NCI-H2196 treated with DMSO at 0.1 percent for 48 hours (cell line): ENCODE measurements at regions not wholly inside any gene's neighbourhood (a gene's known extent, or its start where the extent isn't known, plus 50 kb on each side); places are given as distances from the start of the nearest gene placed in this dataset.
"Not testable (repeated sequence)": the region's sequence is repeated elsewhere in the genome, so short reads cannot be mapped to it uniquely, and the experiment has no call there.

ENCODE experiments used
- DNase-seq: peaks from one replicate; lab custom pipeline; 2025; ENCODE audit not compliant: unreplicated experiment; lab: John Stamatoyannopoulos, UW

- no peak for DNase-seq
Measured at GRCh38 chr9:22170556-22170955, 161.5 kb upstream of the CDKN2B start.

- DNase-seq: no peak
Measured at GRCh38 chr9:22170990-22171670, 162.0 kb upstream of the CDKN2B start.

- DNase-seq: no peak
Measured at GRCh38 chr9:22171691-22172090, 162.6 kb upstream of the CDKN2B start.

- no peak for DNase-seq
Measured at GRCh38 chr9:22173908-22174307, 164.8 kb upstream of the CDKN2B start.

GRCh38 chr9:22175972-22176545, 167.0 kb upstream of the CDKN2B start:
- DNase-seq: no peak

- DNase-seq: not testable (repeated sequence)
Measured at GRCh38 chr9:22181021-22181420, 171.9 kb upstream of the CDKN2B start.

GRCh38 chr9:22189471-22189870, 180.4 kb upstream of the CDKN2B start:
- DNase-seq: no peak

GRCh38 chr9:22197000-22197399, 187.9 kb upstream of the CDKN2B start:
- DNase-seq: not testable (repeated sequence)

- no peak for DNase-seq
Measured at GRCh38 chr9:22198681-22199080, 189.6 kb upstream of the CDKN2B start.

GRCh38 chr9:22201256-22201655, 192.2 kb upstream of the CDKN2B start:
- DNase-seq: no peak

- DNase-seq: no peak
Measured at GRCh38 chr9:22203371-22204138, 194.4 kb upstream of the CDKN2B start.

- no peak for DNase-seq
Measured at GRCh38 chr9:22204240-22204639, 195.1 kb upstream of the CDKN2B start.

GRCh38 chr9:22206833-22207232, 197.7 kb upstream of the CDKN2B start:
- DNase-seq: no peak

- no peak for DNase-seq
Measured at GRCh38 chr9:22208846-22209585, 199.9 kb upstream of the CDKN2B start.

GRCh38 chr9:22210262-22210661, 201.2 kb upstream of the CDKN2B start:
- no peak for DNase-seq

GRCh38 chr9:22210936-22211335, 201.8 kb upstream of the CDKN2B start:
- no peak for DNase-seq

- no peak for DNase-seq
Measured at GRCh38 chr9:22211588-22212360, 202.7 kb upstream of the CDKN2B start.

- DNase-seq: no peak
Measured at GRCh38 chr9:22214021-22214420, 204.9 kb upstream of the CDKN2B start.

GRCh38 chr9:22214497-22215031, 205.5 kb upstream of the CDKN2B start:
- DNase-seq: no peak

- DNase-seq: no peak
Measured at GRCh38 chr9:22215521-22215920, 206.4 kb upstream of the CDKN2B start.
